ENCODE measurements at regions not wholly inside any gene's neighbourhood (a gene's known extent, or its start where the extent isn't known, plus 50 kb on each side); places are given as distances from the start of the nearest gene placed in this dataset.

DNA sequence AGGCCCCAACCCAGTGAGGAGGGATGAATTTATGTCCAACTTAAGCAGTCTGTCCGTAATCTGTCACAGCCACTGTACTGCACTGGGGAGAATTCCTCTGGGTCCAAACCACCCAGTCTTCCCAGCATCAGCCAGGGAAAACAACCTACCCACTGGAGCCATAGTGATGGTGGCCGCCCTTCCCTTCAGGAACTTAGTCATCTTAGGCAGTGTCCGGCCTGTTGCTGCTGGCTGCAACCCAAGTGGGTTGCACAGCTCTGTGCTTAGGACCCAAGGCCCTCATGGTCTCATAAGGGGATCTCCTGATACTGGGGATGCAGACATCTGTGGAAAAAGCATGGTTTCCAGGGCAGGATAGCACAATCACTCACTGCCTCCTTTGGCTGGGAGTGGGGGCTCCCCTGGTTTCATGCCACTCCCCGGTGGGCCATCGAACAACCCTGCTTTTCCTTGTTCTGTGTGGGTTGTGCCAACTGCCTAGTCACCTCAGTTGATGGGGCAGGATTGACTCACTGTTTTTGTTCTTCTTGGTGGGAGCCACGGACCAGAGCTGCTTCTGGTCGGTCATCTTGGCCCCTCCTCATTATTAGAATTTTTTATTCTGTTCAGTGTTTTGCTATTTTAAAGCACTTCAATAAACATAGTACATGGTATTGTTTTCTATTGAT is 591.9 kb downstream of the DOK5 start:
- TF ChIP-seq, protein P1, sequence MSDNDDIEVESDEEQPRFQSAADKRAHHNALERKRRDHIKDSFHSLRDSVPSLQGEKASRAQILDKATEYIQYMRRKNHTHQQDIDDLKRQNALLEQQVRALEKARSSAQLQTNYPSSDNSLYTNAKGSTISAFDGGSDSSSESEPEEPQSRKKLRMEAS (IDR thresholded peaks at IDR 0.05; ENCODE audit: low read depth, low read length) = no peak
- TF ChIP-seq, protein P2, sequence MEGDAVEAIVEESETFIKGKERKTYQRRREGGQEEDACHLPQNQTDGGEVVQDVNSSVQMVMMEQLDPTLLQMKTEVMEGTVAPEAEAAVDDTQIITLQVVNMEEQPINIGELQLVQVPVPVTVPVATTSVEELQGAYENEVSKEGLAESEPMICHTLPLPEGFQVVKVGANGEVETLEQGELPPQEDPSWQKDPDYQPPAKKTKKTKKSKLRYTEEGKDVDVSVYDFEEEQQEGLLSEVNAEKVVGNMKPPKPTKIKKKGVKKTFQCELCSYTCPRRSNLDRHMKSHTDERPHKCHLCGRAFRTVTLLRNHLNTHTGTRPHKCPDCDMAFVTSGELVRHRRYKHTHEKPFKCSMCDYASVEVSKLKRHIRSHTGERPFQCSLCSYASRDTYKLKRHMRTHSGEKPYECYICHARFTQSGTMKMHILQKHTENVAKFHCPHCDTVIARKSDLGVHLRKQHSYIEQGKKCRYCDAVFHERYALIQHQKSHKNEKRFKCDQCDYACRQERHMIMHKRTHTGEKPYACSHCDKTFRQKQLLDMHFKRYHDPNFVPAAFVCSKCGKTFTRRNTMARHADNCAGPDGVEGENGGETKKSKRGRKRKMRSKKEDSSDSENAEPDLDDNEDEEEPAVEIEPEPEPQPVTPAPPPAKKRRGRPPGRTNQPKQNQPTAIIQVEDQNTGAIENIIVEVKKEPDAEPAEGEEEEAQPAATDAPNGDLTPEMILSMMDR (IDR thresholded peaks at IDR 0.05; ENCODE audit: low read depth, low read length) = no peak
- no peak for TF ChIP-seq POLR2A (IDR thresholded peaks at IDR 0.05; ENCODE audit: extremely low read depth, insufficient read length)
